OCI-LY7 (cell line): ENCODE measurements at regions not wholly inside any gene's neighbourhood (a gene's known extent, or its start where the extent isn't known, plus 50 kb on each side); places are given as distances from the start of the nearest gene placed in this dataset.
A peak's percentile ranks its signal among the peaks of the same experiment; 100 is the strongest.

Experiments
- BruUV-seq: library from RNA; stranded (reverse); fragments of 400-500 nt; replicated peaks from 2 replicates; lab custom pipeline; 2021; lab: Mats Ljungman, UMichigan
- CTCF ChIA-PET: fragments of 300-600 bp; sonication (Branson Sonifier 250); formaldehyde crosslinking; loops from one replicate; lab custom pipeline; 2022; ENCODE audit warnings: antibody characterized with exemption; ENCODE audit not compliant: unreplicated experiment; lab: Charles Lee
- POLR2A ChIA-PET: fragments of 300-600 bp; sonication (Branson Sonifier 250); formaldehyde crosslinking; loops from one replicate; lab custom pipeline; 2022; ENCODE audit warnings: antibody characterized with exemption; lab: Charles Lee
- DNase-seq: peaks from one replicate; pipeline ENCODE4 v3.0.0-alpha.2; 2015; ENCODE audit warnings: low spot score
- H2AFZ ChIP-seq: fragments of 200-600 bp; sonication (generic), shearing (Covaris generic); 2 replicates; pipeline ENCODE4 v1.6.1; 2014; ENCODE audit warnings: mild to moderate bottlenecking, antibody characterized with exemption, low read length, moderate library complexity
- H3K27ac ChIP-seq: fragments of 200-600 bp; sonication (generic); 2 replicates; pipeline ENCODE4 v1.5.1; 2014; ENCODE audit warnings: mixed run types, low read depth, mild to moderate bottlenecking, moderate library complexity, low read length, inconsistent platforms; ENCODE audit not compliant: poor library complexity, severe bottlenecking
- H3K36me3 ChIP-seq: fragments of 200-600 bp; sonication (generic); 2 replicates; pipeline ENCODE4 v1.6.1; 2014; ENCODE audit warnings: mild to moderate bottlenecking, antibody characterized with exemption, low read length, moderate library complexity, mixed read lengths; ENCODE audit not compliant: insufficient read depth
- H3K4me1 ChIP-seq: fragments of 200-600 bp; sonication (generic); 2 replicates; pipeline ENCODE4 v1.5.1; 2014; ENCODE audit warnings: mild to moderate bottlenecking, low read length; ENCODE audit not compliant: insufficient read depth, poor library complexity, severe bottlenecking
- H3K4me2 ChIP-seq: fragments of 200-600 bp; sonication (generic); 2 replicates; pipeline ENCODE4 v1.6.1; 2014; ENCODE audit warnings: mild to moderate bottlenecking, low read length
- H3K4me3 ChIP-seq: fragments of 200-600 bp; sonication (generic); 2 replicates; pipeline ENCODE4 v1.5.1; 2014; ENCODE audit warnings: mild to moderate bottlenecking, low read depth, low read length; ENCODE audit not compliant: poor library complexity, severe bottlenecking
- H3K79me2 ChIP-seq: fragments of 200-600 bp; sonication (generic); 2 replicates; pipeline ENCODE4 v1.6.1; 2016; ENCODE audit warnings: low read depth, mild to moderate bottlenecking, low read length, moderate library complexity, mixed read lengths; ENCODE audit not compliant: insufficient read depth
- H3K9me2 ChIP-seq: fragments of 200-600 bp; sonication (generic); 2 replicates; pipeline ENCODE4 v1.6.1; 2016; ENCODE audit warnings: mild to moderate bottlenecking, low read length, mixed read lengths; ENCODE audit not compliant: insufficient read depth
- H3K9me3 ChIP-seq: fragments of 200-600 bp; sonication (generic); 2 replicates; pipeline ENCODE4 v1.6.1; 2014; ENCODE audit warnings: mild to moderate bottlenecking, mixed run types, low read length, mixed read lengths
- H4K20me1 ChIP-seq: fragments of 200-600 bp; sonication (generic); 2 replicates; pipeline ENCODE4 v1.6.1; 2014; ENCODE audit warnings: mild to moderate bottlenecking, antibody characterized with exemption, low read length, moderate library complexity, mixed read lengths; ENCODE audit not compliant: insufficient read depth
- CTCF ChIP-seq: fragments of 200-600 bp; sonication (generic); conservative IDR thresholded peaks from 2 replicates; pipeline ENCODE4 v1.5.1; 2014; ENCODE audit warnings: mild to moderate bottlenecking, antibody characterized with exemption, low read length, moderate library complexity, mixed read lengths
- EZH2phosphoT487 ChIP-seq: fragments of 200-600 bp; sonication (generic); IDR thresholded peaks from 2 replicates; pipeline ENCODE4 v1.6.1; 2018; ENCODE audit warnings: low read depth, borderline replicate concordance, mild to moderate bottlenecking, mixed run types, antibody characterized with exemption, low read length, moderate library complexity, mixed read lengths
- intact Hi-C: fragments of 100-400 bp; cut with micrococcal nuclease; formaldehyde crosslinking; loops from one replicate; pipeline ENCODE4 v1.10.0; 2022; ENCODE audit not compliant: unreplicated experiment

- Histone ChIP-seq H2AFZ (peak overlapping the region; percentile 100), H3K4me3 (no peak overlapping the region), H3K36me3 (no peaks in the 10 kb centered on the region), H3K4me2 (no peak overlapping the region), H3K79me2 (no peaks in the 10 kb centered on the region), H3K27ac (no peak overlapping the region), H3K4me1 (peaks cover 8% of the 10 kb centered on the region), H4K20me1 (no peaks in the 10 kb centered on the region), H3K9me3 (no peaks in the 10 kb centered on the region), H3K9me2 (no peaks in the 10 kb centered on the region)
- BruUV-seq = no TSS peak
- ChIA-PET CTCF (no interaction called here), POLR2A (no interaction called here)
- DNase-seq = no peak
- intact Hi-C loops = loop anchor here (10.0 kb wide), 1 partner anchor 273 kb away; no protein-coding TSS in a partner anchor
- no peak for TF ChIP-seq CTCF
- no peak for TF ChIP-seq EZH2phosphoT487
Measured at GRCh38 chr2:177331466-177331997, 61.0 kb upstream of the AGPS start.

- H3K27ac ChIP-seq = no peak overlapping the region
- BruUV-seq = no TSS peak
- POLR2A ChIA-PET = interaction anchor here (0.6 to 1.8 kb wide), 6 partner anchors 68 to 442 kb away, joined by 3 to 7 read pairs (median 4); partner anchors contain the start of gene NFE2L2
- H3K36me3 ChIP-seq = no peaks in the 10 kb centered on the region
- H3K4me1 ChIP-seq = peaks cover 8% of the 10 kb centered on the region
- CTCF ChIA-PET = interaction anchor here (0.9 to 2.1 kb wide), 2 partner anchors 166 to 167 kb away, joined by 3 to 13 read pairs; no protein-coding TSS in a partner anchor
- no peaks in the 10 kb centered on the region for H4K20me1 ChIP-seq
- no peak overlapping the region for H3K4me3 ChIP-seq
- no peaks in the 10 kb centered on the region for H3K9me3 ChIP-seq
- TF ChIP-seq CTCF (peak; percentile 86), EZH2phosphoT487 (no peak)
- intact Hi-C loops = loop anchor here (1.0 to 10.0 kb wide), 3 partner anchors 69 to 272 kb away; no protein-coding TSS in a partner anchor
- peak overlapping the region; percentile 100 for H2AFZ ChIP-seq
- peak; percentile 74 for DNase-seq
- peak overlapping the region; percentile 19; the same call in 1 of the 2 replicates for H3K4me2 ChIP-seq
- no peaks in the 10 kb centered on the region for H3K79me2 ChIP-seq
- no peaks in the 10 kb centered on the region for H3K9me2 ChIP-seq
Measured at GRCh38 chr2:177332026-177332991, 60.3 kb upstream of the AGPS start.
